ENCODE measurements at regions not wholly inside any gene's neighbourhood (a gene's known extent, or its start where the extent isn't known, plus 50 kb on each side); places are given as distances from the start of the nearest gene placed in this dataset.

DNA sequence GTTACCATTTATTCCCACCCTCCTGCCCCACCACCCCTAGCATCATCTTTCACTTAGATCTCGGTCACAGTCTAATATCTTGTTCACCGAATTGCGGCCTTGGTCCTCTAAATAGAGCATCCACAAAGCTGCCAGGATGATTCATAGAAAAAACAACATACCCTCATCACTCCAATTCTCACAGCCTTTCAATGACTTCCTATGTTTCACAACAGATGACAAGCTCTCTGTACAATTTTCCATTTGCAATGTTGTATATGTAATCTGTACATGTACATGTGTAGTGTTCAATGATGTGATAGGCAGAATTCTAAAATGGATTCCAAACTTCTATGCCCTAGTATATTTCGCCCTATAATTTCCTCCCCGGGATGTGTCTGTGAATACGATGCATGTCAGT is 675.6 kb upstream of the CELF4 start:
- ChIA-PET POLR2A (ENCODE audit: low non-redundant PET) (no interaction called here), CTCF (no interaction called here)
- TF ChIP-seq, protein P1, sequence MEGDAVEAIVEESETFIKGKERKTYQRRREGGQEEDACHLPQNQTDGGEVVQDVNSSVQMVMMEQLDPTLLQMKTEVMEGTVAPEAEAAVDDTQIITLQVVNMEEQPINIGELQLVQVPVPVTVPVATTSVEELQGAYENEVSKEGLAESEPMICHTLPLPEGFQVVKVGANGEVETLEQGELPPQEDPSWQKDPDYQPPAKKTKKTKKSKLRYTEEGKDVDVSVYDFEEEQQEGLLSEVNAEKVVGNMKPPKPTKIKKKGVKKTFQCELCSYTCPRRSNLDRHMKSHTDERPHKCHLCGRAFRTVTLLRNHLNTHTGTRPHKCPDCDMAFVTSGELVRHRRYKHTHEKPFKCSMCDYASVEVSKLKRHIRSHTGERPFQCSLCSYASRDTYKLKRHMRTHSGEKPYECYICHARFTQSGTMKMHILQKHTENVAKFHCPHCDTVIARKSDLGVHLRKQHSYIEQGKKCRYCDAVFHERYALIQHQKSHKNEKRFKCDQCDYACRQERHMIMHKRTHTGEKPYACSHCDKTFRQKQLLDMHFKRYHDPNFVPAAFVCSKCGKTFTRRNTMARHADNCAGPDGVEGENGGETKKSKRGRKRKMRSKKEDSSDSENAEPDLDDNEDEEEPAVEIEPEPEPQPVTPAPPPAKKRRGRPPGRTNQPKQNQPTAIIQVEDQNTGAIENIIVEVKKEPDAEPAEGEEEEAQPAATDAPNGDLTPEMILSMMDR (conservative IDR thresholded peaks at IDR 0.05; ENCODE audit: low read depth), result no peak
- H3K27ac ChIP-seq, result no peak overlapping the region
- DNase-seq (ENCODE audit: low spot score), result no peak

DNA sequence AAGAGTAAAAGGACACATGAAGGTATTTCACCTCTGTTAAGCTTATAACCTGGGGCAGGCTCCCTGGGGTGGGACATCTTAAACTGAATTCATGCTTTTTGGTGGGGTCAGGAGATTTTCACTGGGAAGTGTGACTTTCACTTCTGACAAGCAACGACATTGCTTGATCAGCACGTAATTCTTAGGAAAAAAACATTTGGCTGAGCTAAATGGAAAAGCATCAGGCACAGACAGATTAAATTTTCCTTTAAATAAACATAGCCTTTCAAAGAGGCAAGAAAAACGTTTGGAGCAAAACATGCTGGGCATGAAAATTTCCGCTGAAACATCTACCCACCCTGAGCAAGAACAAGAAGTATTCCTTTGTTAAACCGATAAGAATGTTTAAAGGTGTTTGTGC is 674.0 kb upstream of the CELF4 start:
- DNase-seq (ENCODE audit: low spot score), result no peak
- TF ChIP-seq, protein P1 (conservative IDR thresholded peaks at IDR 0.05; ENCODE audit: low read depth), result no peak
- no peak overlapping the region for H3K27ac ChIP-seq
- POLR2A ChIA-PET (ENCODE audit: low non-redundant PET), result no interaction called here
- CTCF ChIA-PET, result no interaction called here

DNA sequence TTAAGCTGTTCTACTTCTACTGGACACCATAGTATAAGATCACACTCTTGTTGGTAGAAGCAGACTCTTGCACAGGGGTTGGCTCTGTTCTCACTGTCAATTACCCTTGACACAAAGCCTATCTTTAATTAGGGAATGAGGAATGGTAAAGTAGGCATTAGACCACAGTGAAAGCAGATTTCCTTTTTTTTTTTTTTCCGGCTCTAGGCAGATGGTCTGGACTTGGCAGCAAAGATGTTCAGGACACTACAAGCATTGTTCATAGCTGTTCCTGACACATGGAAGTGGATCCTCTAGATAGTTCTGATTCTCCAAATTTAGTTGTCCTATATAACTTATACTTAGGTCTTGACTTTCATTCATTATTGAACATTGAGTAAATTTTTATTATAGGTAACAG is 672.2 kb upstream of the CELF4 start:
- ChIA-PET POLR2A (ENCODE audit: low non-redundant PET) (no interaction called here), CTCF (no interaction called here)
- DNase-seq (ENCODE audit: low spot score), result no peak
- TF ChIP-seq, protein P1 (conservative IDR thresholded peaks at IDR 0.05; ENCODE audit: low read depth), result no peak
- H3K27ac ChIP-seq, result no peak overlapping the region

GRCh38 chr18:38221476-38222100 is 656.0 kb upstream of the CELF4 start:
- DNase-seq (ENCODE audit: low spot score), result no peak
- H3K27ac ChIP-seq, result no peak overlapping the region
- TF ChIP-seq, protein P1 (conservative IDR thresholded peaks at IDR 0.05; ENCODE audit: low read depth), result no peak
- CTCF ChIA-PET, result no interaction called here
- POLR2A ChIA-PET (ENCODE audit: low non-redundant PET), result no interaction called here

- no peak for DNase-seq (ENCODE audit: low spot score)
- ChIA-PET CTCF (no interaction called here), POLR2A (ENCODE audit: low non-redundant PET) (no interaction called here)
- TF ChIP-seq, protein P1 (conservative IDR thresholded peaks at IDR 0.05; ENCODE audit: low read depth), result no peak
- H3K27ac ChIP-seq, result no peak overlapping the region
These were observed 633.4 kb upstream of the CELF4 start for GRCh38 chr18:38198956-38199355.

DNA sequence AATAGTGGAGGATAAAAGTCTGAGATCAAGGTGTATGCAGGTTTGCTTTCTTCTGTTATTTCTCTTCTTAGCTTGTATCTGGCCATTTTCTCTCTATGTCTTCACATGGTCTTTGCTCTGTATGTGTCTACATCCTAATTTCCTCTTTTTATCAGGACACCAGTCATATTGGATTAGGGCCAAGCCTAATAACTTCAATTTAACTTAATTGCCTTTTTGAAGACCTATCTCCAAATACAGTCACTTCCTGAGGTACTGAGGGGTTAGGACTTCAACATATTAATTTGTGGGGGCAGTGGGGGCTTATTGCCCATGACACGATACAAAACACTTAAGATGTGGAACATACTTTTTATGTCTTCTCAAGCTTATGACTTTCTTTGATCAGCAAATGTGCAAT is 632.9 kb upstream of the CELF4 start:
- H3K27ac ChIP-seq, result no peak overlapping the region
- DNase-seq (ENCODE audit: low spot score), result no peak
- POLR2A ChIA-PET (ENCODE audit: low non-redundant PET), result no interaction called here
- CTCF ChIA-PET, result no interaction called here
- TF ChIP-seq, protein P1 (conservative IDR thresholded peaks at IDR 0.05; ENCODE audit: low read depth), result no peak

DNA sequence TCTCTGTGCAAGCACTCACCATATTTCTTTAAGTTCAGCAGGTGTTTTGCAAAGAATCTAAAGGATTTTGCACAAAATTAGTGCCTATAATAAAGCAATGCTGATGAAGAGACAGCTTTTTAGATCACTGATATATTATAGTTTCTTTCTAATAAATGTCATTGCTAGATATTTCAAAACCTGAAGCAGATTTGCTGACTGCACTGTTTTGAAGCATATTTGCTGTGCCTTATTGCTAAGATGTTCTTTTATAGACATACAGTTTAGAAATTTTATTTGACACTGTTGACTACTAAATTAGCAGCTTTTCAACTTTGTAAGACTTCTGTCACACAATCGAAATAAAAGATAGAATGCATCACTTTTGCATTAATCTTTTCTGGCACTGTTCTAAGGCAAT is 620.9 kb upstream of the CELF4 start:
- H3K27ac ChIP-seq, result no peak overlapping the region
- CTCF ChIA-PET, result no interaction called here
- POLR2A ChIA-PET (ENCODE audit: low non-redundant PET), result no interaction called here
- TF ChIP-seq, protein P1 (conservative IDR thresholded peaks at IDR 0.05; ENCODE audit: low read depth), result no peak
- no peak for DNase-seq (ENCODE audit: low spot score)

Measured in RWPE1 (cell line).